H9 (cell line): ENCODE measurements at regions not wholly inside any gene's neighbourhood (a gene's known extent, or its start where the extent isn't known, plus 50 kb on each side); places are given as distances from the start of the nearest gene placed in this dataset.

Source experiments
- DNase-seq: peaks from one replicate; pipeline ENCODE4 v3.0.0-alpha.2; 2017
- H2AFZ ChIP-seq: one replicate; pipeline ENCODE4 v1.6.1; 2013; ENCODE audit warnings: mild to moderate bottlenecking, low read length, control low read depth, moderate library complexity
- H2AK5ac ChIP-seq: 2 replicates; pipeline ENCODE4 v1.6.1; 2013; ENCODE audit warnings: low read length, control low read depth, mixed read lengths; ENCODE audit not compliant: insufficient read length
- H2BK120ac ChIP-seq: one replicate; pipeline ENCODE4 v1.6.1; 2013; ENCODE audit warnings: low read depth, mild to moderate bottlenecking, low read length, control low read depth, inconsistent platforms; ENCODE audit not compliant: poor library complexity, severe bottlenecking
- H2BK12ac ChIP-seq: 2 replicates; pipeline ENCODE4 v1.6.1; 2013; ENCODE audit warnings: low read length, control low read depth, mixed read lengths, low read depth; ENCODE audit not compliant: insufficient read length
- H2BK15ac ChIP-seq: 2 replicates; pipeline ENCODE4 v1.6.1; 2013; ENCODE audit warnings: low read depth, low read length, control low read depth
- H2BK20ac ChIP-seq: one replicate; pipeline ENCODE4 v1.6.1; 2013; ENCODE audit warnings: low read depth, mild to moderate bottlenecking, low read length, control low read depth, inconsistent platforms; ENCODE audit not compliant: poor library complexity, severe bottlenecking
- H2BK5ac ChIP-seq: 2 replicates; pipeline ENCODE4 v1.6.1; 2013; ENCODE audit warnings: low read length, control low read depth, mixed read lengths; ENCODE audit not compliant: insufficient read length
- H3K14ac ChIP-seq: 2 replicates; pipeline ENCODE4 v1.6.1; 2013; ENCODE audit warnings: low read length, control low read depth; ENCODE audit not compliant: insufficient read depth
- H3K18ac ChIP-seq: 2 replicates; pipeline ENCODE4 v1.6.1; 2013; ENCODE audit warnings: low read depth, mild to moderate bottlenecking, mixed read lengths, low read length, control low read depth; ENCODE audit not compliant: insufficient read length
- H3K23ac ChIP-seq: 2 replicates; pipeline ENCODE4 v1.6.1; 2013; ENCODE audit warnings: low read length, control low read depth, mixed read lengths, low read depth; ENCODE audit not compliant: insufficient read length
- H3K23me2 ChIP-seq: 2 replicates; pipeline ENCODE4 v1.6.1; 2013; ENCODE audit warnings: low read depth, mild to moderate bottlenecking, mixed read lengths, low read length, control low read depth; ENCODE audit not compliant: insufficient read length, poor library complexity, severe bottlenecking
- H3K27ac ChIP-seq: 2 replicates; pipeline ENCODE4 v1.5.1; 2013; ENCODE audit warnings: low read length, control low read depth, mixed read lengths, low read depth; ENCODE audit not compliant: insufficient read length
- H3K27me3 ChIP-seq: 2 replicates; pipeline ENCODE4 v1.6.1; 2013; ENCODE audit warnings: low read length, control low read depth, inconsistent platforms; ENCODE audit not compliant: insufficient read depth
- H3K4ac ChIP-seq: 2 replicates; pipeline ENCODE4 v1.6.1; 2013; ENCODE audit warnings: low read depth, mild to moderate bottlenecking, control low read depth, inconsistent platforms, low read length, moderate library complexity
- H3K4me1 ChIP-seq: 2 replicates; pipeline ENCODE4 v1.6.1; 2013; ENCODE audit warnings: low read length, control low read depth, inconsistent platforms; ENCODE audit not compliant: insufficient read depth
- H3K4me2 ChIP-seq: 2 replicates; pipeline ENCODE4 v1.6.1; 2013; ENCODE audit warnings: low read length, control low read depth, mixed read lengths; ENCODE audit not compliant: insufficient read length, insufficient read depth
- H3K56ac ChIP-seq: 2 replicates; pipeline ENCODE4 v1.6.1; 2013; ENCODE audit warnings: low read depth, mild to moderate bottlenecking, mixed read lengths, low read length, control low read depth; ENCODE audit not compliant: insufficient read length
- H3K79me1 ChIP-seq: 2 replicates; pipeline ENCODE4 v1.6.1; 2013; ENCODE audit warnings: low read depth, mild to moderate bottlenecking, moderate library complexity, low read length, control low read depth, inconsistent platforms; ENCODE audit not compliant: insufficient read depth, poor library complexity, severe bottlenecking
- H3K79me2 ChIP-seq: 2 replicates; pipeline ENCODE4 v1.6.1; 2013; ENCODE audit warnings: low read length, control low read depth, inconsistent platforms; ENCODE audit not compliant: insufficient read depth
- H3K9ac ChIP-seq: 2 replicates; pipeline ENCODE4 v1.6.1; 2013; ENCODE audit warnings: low read length, control low read depth, mixed read lengths; ENCODE audit not compliant: insufficient read length; ENCODE audit errors: extremely low read depth
- H3K9me3 ChIP-seq: one replicate; pipeline ENCODE4 v1.6.1; 2013; ENCODE audit warnings: low read depth, low read length, inconsistent platforms; ENCODE audit not compliant: control insufficient read depth
- H3T11ph ChIP-seq: one replicate; pipeline ENCODE4 v1.6.1; 2013; ENCODE audit warnings: mild to moderate bottlenecking, low read length, control low read depth, inconsistent platforms
- H4K20me1 ChIP-seq: one replicate; pipeline ENCODE4 v1.6.1; 2013; ENCODE audit not compliant: control insufficient read depth, insufficient read length, insufficient read depth
- H4K5ac ChIP-seq: 2 replicates; pipeline ENCODE4 v1.6.1; 2013; ENCODE audit warnings: low read depth, mild to moderate bottlenecking, mixed read lengths, low read length, control low read depth; ENCODE audit not compliant: insufficient read length
- H4K8ac ChIP-seq: replicated peaks from 2 replicates; pipeline ENCODE4 v1.6.1; 2013; ENCODE audit warnings: low read length, control low read depth, mixed read lengths, low read depth; ENCODE audit not compliant: insufficient read length
- H4K91ac ChIP-seq: 2 replicates; pipeline ENCODE4 v1.6.1; 2013; ENCODE audit warnings: low read depth, mild to moderate bottlenecking, moderate library complexity, mixed read lengths, low read length, control low read depth; ENCODE audit not compliant: insufficient read length
- H3K27ac Mint-ChIP-seq, 3 experiments: 2 replicates in 2 of 3; 3 replicates in 1 of 3; pipeline ENCODE4 v1.8.0; 2020 to 2021; ENCODE audit warnings: mixed read lengths in 3 of 3, mild to moderate bottlenecking in 1 of 3, moderate library complexity in 1 of 3
- H3K27me3 Mint-ChIP-seq: 2 replicates; pipeline ENCODE4 v1.8.0; 2021; ENCODE audit warnings: low read depth, mild to moderate bottlenecking, moderate library complexity, mixed read lengths
- H3K36me3 Mint-ChIP-seq, 3 experiments: 2 replicates in 2 of 3; 3 replicates in 1 of 3; pipeline ENCODE4 v1.8.0; 2020 to 2021; ENCODE audit warnings: low read depth in 3 of 3, mixed read lengths in 3 of 3; ENCODE audit not compliant: insufficient read depth in 1 of 3
- H3K4me1 Mint-ChIP-seq, 2 experiments: 2 replicates each; pipeline ENCODE4 v1.8.0; 2020; ENCODE audit warnings: mixed read lengths in 2 of 2
- H3K4me3 Mint-ChIP-seq, 2 experiments: 2 replicates in 1 of 2; 3 replicates in 1 of 2; pipeline ENCODE4 v1.8.0; 2020 to 2021; ENCODE audit warnings: mild to moderate bottlenecking in 2 of 2, mixed read lengths in 2 of 2, moderate library complexity in 1 of 2
- H3K9me3 Mint-ChIP-seq, 2 experiments: 2 replicates in 1 of 2; 3 replicates in 1 of 2; pipeline ENCODE4 v1.8.0; 2020; ENCODE audit warnings: mild to moderate bottlenecking in 2 of 2, mixed read lengths in 2 of 2, moderate library complexity in 1 of 2
- WGBS: extraction: QIAGEN DNeasy Blood & Tissue Kit; methylation state at CpG from one replicate; pipeline ENCODE4 v1.1.7; 2013; ENCODE audit warnings: missing lambda C conversion rate, low lambda C conversion rate, mixed read lengths; ENCODE audit not compliant: insufficient read length; ENCODE audit errors: extremely low coverage; 5-methylcytosine and 5-hydroxymethylcytosine counted together
- TF ChIP-seq, protein P1 (sequence below): fragments of 200-600 bp; sonication (generic); conservative IDR thresholded peaks from 3 replicates; pipeline ENCODE4 v1.8.0; 2021; ENCODE audit warnings: antibody characterized with exemption, mild to moderate bottlenecking

DNA sequence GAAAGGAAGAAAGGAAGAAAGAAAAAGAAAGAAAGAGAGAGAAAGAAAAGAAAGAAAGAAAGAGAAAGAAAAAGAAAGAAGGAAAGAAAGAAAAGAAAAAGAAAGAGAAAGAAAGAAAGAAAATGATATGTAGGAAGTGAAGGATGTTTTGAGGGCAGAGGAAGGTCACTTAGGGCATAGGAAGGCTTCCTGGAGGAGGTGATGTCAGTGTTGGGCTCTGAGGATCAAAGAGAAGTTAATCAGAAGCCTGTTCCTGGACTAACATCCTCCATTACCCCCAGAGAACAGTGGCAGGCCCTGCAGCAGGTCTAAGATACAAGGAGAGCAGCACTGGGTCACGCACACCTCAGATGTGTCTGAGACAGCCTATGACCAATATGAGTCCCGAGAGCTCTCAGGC lies 54.7 kb upstream of the CALN1 start:
- H2BK120ac ChIP-seq, result no peak overlapping the region
- H2BK12ac ChIP-seq, result no peak overlapping the region
- H4K8ac ChIP-seq, result no peak overlapping the region
- H2BK5ac ChIP-seq, result no peak overlapping the region
- no peaks in the 10 kb centered on the region for H3K36me3 Mint-ChIP-seq
- no peak overlapping the region for H4K5ac ChIP-seq
- no CpG with 5 or more reads among the region's 2 CpGs for WGBS
- H2BK20ac ChIP-seq, result no peak overlapping the region
- no peak overlapping the region for H3T11ph ChIP-seq
- H3K4me3 Mint-ChIP-seq, result no peak overlapping the region; a peak in 1 of 5 replicates
- TF ChIP-seq, protein P1, sequence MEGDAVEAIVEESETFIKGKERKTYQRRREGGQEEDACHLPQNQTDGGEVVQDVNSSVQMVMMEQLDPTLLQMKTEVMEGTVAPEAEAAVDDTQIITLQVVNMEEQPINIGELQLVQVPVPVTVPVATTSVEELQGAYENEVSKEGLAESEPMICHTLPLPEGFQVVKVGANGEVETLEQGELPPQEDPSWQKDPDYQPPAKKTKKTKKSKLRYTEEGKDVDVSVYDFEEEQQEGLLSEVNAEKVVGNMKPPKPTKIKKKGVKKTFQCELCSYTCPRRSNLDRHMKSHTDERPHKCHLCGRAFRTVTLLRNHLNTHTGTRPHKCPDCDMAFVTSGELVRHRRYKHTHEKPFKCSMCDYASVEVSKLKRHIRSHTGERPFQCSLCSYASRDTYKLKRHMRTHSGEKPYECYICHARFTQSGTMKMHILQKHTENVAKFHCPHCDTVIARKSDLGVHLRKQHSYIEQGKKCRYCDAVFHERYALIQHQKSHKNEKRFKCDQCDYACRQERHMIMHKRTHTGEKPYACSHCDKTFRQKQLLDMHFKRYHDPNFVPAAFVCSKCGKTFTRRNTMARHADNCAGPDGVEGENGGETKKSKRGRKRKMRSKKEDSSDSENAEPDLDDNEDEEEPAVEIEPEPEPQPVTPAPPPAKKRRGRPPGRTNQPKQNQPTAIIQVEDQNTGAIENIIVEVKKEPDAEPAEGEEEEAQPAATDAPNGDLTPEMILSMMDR, result no peak
- no peaks in the 10 kb centered on the region for H3K4me1 ChIP-seq
- DNase-seq, result no peak
- no peaks in the 10 kb centered on the region for H4K20me1 ChIP-seq
- peaks cover 2% of the 10 kb centered on the region for H3K27me3 Mint-ChIP-seq
- H3K4me1 Mint-ChIP-seq, result no peaks in the 10 kb centered on the region
- H2AK5ac ChIP-seq, result no peak overlapping the region
- no peak overlapping the region for H3K56ac ChIP-seq
- H3K27ac Mint-ChIP-seq, result no peak overlapping the region
- no peaks in the 10 kb centered on the region for H3K27me3 ChIP-seq
- no peak overlapping the region for H3K9ac ChIP-seq
- H3K14ac ChIP-seq, result no peak overlapping the region
- no peak overlapping the region for H3K18ac ChIP-seq
- no peak overlapping the region for H2BK15ac ChIP-seq
- H3K9me3 Mint-ChIP-seq, result no peaks in the 10 kb centered on the region
- H4K91ac ChIP-seq, result no peak overlapping the region
- no peaks in the 10 kb centered on the region for H3K23me2 ChIP-seq
- no peak overlapping the region for H2AFZ ChIP-seq
- no peak overlapping the region for H3K23ac ChIP-seq
- no peaks in the 10 kb centered on the region for H3K79me1 ChIP-seq
- no peak overlapping the region for H3K27ac ChIP-seq
- H3K79me2 ChIP-seq, result no peaks in the 10 kb centered on the region
- H3K4me2 ChIP-seq, result no peak overlapping the region
- no peaks in the 10 kb centered on the region for H3K9me3 ChIP-seq
- no peak overlapping the region for H3K4ac ChIP-seq
